SJSA1 (cell line): ENCODE measurements at regions not wholly inside any gene's neighbourhood (a gene's known extent, or its start where the extent isn't known, plus 50 kb on each side); places are given as distances from the start of the nearest gene placed in this dataset.
"Not testable (repeated sequence)": the region's sequence is repeated elsewhere in the genome, so short reads cannot be mapped to it uniquely, and the experiment has no call there.

Source experiments
- DNase-seq, 2 experiments: peaks; one replicate each; pipeline ENCODE4 v3.0.0-alpha.2; 2015 to 2020; ENCODE audit warnings: low spot score in 2 of 2, low read depth in 1 of 2
- H3K27ac ChIP-seq: fragments of 250-450 bp; sonication (Bioruptor Pico); 2 replicates; pipeline ENCODE4 v1.5.1; 2020; ENCODE audit warnings: mild to moderate bottlenecking, moderate library complexity
- H3K27me3 ChIP-seq: fragments of 250-450 bp; sonication (Bioruptor Pico); replicated peaks from 2 replicates; pipeline ENCODE4 v1.5.1; 2020; ENCODE audit warnings: mild to moderate bottlenecking, moderate library complexity
- H3K36me3 ChIP-seq: fragments of 250-450 bp; sonication (Bioruptor Pico); 2 replicates; pipeline ENCODE4 v1.5.1; 2020; ENCODE audit warnings: mild to moderate bottlenecking
- H3K4me1 ChIP-seq: fragments of 250-450 bp; sonication (Bioruptor Pico); replicated peaks from 2 replicates; pipeline ENCODE4 v1.6.1; 2021; ENCODE audit warnings: mild to moderate bottlenecking
- H3K4me3 ChIP-seq: fragments of 250-450 bp; sonication (Bioruptor Pico); 2 replicates; pipeline ENCODE4 v1.5.1; 2020; ENCODE audit warnings: mild to moderate bottlenecking
- H3K9me3 ChIP-seq: fragments of 250-450 bp; sonication (Bioruptor Pico); replicated peaks from 2 replicates; pipeline ENCODE4 v1.5.1; 2020; ENCODE audit warnings: mild to moderate bottlenecking

DNA sequence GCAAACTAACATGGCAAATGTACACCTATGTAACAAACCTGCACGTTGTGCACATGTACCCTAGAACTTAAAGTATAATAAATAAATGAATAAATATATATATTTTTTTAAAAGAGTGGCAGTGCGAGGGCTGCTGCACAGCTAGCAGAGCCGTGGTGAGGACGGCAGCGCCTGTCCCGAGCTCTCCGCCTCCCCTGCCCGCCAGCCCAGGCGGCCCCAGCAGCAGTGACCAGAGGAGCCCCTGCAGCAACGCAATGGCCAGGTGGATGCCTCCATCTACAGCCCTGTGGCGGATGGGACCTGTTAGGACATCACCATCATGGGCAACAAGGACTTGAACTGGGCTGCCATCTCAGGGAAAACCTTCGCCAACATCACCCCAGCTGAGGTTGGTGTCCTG is 351.9 kb downstream of the FAM72C start:
- Histone ChIP-seq H3K27me3 (no peaks in the 10 kb centered on the region), H3K4me3 (no peak overlapping the region), H3K27ac (no peak overlapping the region), H3K9me3 (no peaks in the 10 kb centered on the region), H3K36me3 (no peaks in the 10 kb centered on the region), H3K4me1 (no peaks in the 10 kb centered on the region)
- DNase-seq, result no peak

DNA sequence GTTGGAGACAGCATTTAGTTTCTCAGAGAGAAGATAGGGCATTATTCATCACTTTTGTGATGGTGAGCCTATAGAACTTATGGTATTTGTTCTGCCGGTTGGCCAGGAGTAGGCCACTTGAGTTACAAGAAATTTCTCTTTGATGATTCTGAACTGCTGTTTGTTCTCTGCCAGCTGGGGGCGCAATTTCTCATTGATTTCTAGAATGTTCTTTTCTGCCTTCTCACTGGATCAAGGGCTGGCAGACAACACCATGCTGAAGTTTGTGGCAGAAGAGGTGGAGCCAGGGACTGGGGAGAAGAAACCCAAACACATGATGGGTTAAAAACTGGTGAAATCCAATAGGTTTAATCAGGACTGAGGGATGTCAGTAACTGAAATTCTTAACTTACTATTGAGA is 360.6 kb downstream of the FAM72C start:
- H3K4me3 ChIP-seq, result no peak overlapping the region
- no peak for DNase-seq
- H3K36me3 ChIP-seq, result no peaks in the 10 kb centered on the region

DNA sequence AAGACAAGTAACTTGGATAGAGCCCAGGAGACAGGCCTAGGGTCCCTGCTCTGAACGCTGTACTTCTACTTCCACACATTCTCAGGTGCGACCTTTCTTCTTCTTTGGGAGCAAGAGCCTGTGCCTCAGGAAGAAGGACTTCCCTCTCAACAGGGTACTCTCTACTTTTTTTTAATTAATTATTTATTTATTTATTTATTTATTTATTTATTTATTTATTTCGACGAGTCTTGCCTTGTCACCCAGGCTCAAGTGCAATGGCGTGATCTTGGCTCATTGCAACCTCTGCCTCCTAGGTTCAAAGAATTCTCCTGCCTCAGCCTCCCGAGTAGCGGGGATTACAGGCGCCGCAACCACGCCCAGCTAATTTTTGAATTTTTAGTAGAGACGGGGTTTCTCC is 361.6 kb downstream of the FAM72C start:
- H3K4me3 ChIP-seq, result no peak overlapping the region
- no peaks in the 10 kb centered on the region for H3K4me1 ChIP-seq
- no peaks in the 10 kb centered on the region for H3K36me3 ChIP-seq
- no peak overlapping the region for H3K27ac ChIP-seq
- no peaks in the 10 kb centered on the region for H3K9me3 ChIP-seq
- no peak for DNase-seq
- no peaks in the 10 kb centered on the region for H3K27me3 ChIP-seq

More for the DNA sequence above, 360.6 kb downstream of the FAM72C start:
- H3K4me1 ChIP-seq, result no peaks in the 10 kb centered on the region
- H3K9me3 ChIP-seq, result no peaks in the 10 kb centered on the region
- no peaks in the 10 kb centered on the region for H3K27me3 ChIP-seq
- H3K27ac ChIP-seq, result no peak overlapping the region

DNA sequence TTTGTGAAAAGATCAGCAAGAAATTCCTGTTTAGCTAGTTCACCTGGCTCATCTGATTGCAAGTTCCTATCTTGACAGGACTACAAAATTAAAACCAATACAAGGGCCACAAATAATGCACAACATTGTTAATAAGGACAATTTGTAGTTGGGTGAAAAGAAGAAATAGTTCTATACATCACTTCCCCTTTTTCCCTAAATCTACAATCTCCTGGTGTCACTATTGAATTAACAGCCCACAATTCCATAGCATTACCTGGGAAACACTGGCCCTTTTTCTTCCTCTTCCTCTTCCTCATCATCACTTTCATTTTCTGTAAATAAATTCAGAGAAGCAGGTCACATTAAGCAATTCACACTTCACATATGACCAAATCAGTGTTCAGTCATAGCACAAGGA is 366.9 kb downstream of the FAM72C start:
- H3K9me3 ChIP-seq, result no peaks in the 10 kb centered on the region
- DNase-seq, result no peak
- H3K4me1 ChIP-seq, result no peaks in the 10 kb centered on the region
- no peak overlapping the region for H3K4me3 ChIP-seq
- no peaks in the 10 kb centered on the region for H3K27me3 ChIP-seq
- no peak overlapping the region for H3K27ac ChIP-seq
- no peaks in the 10 kb centered on the region for H3K36me3 ChIP-seq

DNA sequence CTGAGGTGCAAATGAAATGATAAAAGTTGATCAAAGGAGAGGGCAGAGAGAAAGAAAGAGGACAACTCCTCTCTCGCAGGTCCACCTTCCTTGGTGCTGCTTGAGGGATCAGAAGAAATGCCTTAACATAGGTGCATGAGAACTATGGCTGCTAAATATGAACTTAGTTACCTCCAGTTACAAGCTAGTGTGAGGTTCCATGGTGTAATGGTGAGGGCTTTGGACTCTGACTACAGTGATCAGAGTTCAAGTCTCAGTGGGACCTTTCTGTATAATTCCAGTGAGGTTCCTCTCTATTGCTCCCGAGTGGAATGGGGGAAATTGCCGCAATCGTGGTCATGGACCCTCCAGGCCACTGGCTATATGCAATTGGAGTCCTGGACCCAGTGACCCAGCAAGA is 387.3 kb downstream of the FAM72C start:
- DNase-seq, result no peak
- H3K36me3 ChIP-seq, result no peaks in the 10 kb centered on the region
- H3K27ac ChIP-seq, result no peak overlapping the region
- H3K4me3 ChIP-seq, result no peak overlapping the region
- H3K27me3 ChIP-seq, result no peaks in the 10 kb centered on the region
- H3K9me3 ChIP-seq, result no peaks in the 10 kb centered on the region
- H3K4me1 ChIP-seq, result no peaks in the 10 kb centered on the region

DNA sequence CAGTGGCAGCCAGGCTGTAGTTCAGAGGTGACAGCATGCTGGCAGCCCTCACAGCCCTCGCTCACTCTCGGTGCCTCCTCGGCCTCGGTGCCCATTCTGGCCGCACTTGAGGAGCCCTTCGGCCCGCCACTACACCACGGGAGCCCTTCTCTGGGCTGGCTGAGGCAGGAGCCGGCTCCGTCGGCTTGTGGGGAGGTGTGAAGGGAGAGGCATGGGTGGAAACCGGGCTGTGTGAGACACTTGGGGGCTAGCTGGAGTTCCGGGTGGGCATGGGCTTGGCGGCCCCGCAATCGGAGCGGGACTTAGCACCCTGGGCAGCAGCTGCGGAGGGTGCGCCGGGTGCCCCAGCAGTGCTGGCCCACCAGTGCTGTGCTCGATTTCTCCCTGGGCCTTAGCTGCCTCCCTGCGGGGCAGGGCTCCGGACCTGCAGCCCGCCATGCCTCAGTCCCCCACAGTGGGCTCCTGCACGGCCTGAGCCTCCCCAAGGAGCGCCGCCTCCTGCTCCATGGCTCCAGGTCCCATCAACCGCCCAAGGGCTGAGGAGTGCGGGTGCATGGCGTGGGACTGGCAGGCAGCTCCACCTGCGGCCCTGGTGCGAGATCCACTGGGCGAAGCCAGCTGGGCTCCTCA is 396.8 kb downstream of the FAM72C start:
- H3K9me3 ChIP-seq, result no peaks in the 10 kb centered on the region
- no peaks in the 10 kb centered on the region for H3K27me3 ChIP-seq
- no peak overlapping the region for H3K4me3 ChIP-seq
- no peak overlapping the region for H3K27ac ChIP-seq
- no peaks in the 10 kb centered on the region for H3K36me3 ChIP-seq
- no peaks in the 10 kb centered on the region for H3K4me1 ChIP-seq
- DNase-seq, result no peak

DNA sequence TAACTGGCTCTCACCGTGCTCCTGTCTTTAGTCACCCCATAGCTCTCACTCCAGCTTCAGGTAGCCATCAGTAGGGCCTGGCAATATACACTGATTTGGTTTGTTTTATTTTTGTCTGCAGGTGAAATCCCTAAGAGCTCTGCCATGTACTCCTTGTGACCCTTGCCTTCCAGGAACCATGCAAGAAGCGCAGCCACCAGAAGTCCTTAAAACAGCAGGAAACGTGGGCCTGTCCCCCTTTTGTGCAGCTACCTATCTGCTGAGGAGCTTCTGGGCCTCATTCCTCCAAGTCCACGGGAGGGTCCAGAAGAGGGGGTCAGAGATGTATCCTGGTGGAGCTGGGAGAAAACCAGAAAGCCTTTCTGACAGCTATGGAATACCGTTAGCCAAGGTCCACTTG is 399.1 kb downstream of the FAM72C start:
- H3K27ac ChIP-seq, H3K9me3 ChIP-seq, H3K4me1 ChIP-seq, DNase-seq, H3K36me3 ChIP-seq, H3K27me3 ChIP-seq, H3K4me3 ChIP-seq: not testable (repeated sequence)

DNA sequence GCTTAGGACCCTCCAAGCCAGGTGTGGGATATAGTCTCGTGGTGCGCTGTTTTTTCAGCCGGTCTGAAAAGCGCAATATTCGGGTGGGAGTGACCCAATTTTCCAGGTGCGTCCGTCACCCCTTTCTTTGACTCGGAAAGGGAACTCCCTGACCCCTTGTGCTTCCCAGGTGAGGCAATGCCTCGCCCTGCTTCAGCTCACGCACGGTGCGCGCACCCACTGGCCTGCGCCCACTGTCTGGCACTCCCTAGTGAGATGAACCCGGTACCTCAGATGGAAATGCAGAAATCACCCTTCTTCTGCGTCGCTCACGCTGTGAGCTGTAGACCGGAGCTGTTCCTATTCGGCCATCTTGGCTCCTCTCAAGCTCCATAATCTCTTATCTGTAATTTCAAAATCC is 408.0 kb downstream of the FAM72C start:
- not testable (repeated sequence) for H3K27me3 ChIP-seq, H3K4me3 ChIP-seq

DNA sequence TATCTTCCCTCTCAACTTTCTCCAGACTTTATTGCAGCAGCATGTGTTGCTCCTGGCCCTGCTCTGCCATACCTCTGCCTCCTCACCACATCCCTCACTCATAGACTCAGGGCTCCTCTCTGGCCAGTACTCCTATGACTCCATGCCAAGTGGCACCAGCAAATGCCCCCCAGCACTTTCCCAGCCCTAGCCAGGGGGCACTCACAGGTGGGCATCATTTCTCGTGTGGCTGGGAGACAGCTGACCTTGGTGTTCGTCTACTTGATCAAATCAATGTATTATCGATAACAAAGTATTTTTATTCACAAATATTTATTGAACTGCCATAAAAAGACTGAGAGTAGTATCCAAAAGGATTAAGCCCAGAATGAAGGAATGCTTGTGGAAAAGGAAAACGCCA is 418.2 kb downstream of the FAM72C start:
- Histone ChIP-seq H3K4me1 (no peaks in the 10 kb centered on the region), H3K9me3 (no peaks in the 10 kb centered on the region), H3K4me3 (no peak overlapping the region), H3K36me3 (no peaks in the 10 kb centered on the region), H3K27me3 (no peaks in the 10 kb centered on the region), H3K27ac (no peak overlapping the region)
- DNase-seq, result no peak

More for the DNA sequence above, 408.0 kb downstream of the FAM72C start:
- H3K27ac ChIP-seq, H3K9me3 ChIP-seq, DNase-seq, H3K4me1 ChIP-seq, H3K36me3 ChIP-seq: not testable (repeated sequence)

DNA sequence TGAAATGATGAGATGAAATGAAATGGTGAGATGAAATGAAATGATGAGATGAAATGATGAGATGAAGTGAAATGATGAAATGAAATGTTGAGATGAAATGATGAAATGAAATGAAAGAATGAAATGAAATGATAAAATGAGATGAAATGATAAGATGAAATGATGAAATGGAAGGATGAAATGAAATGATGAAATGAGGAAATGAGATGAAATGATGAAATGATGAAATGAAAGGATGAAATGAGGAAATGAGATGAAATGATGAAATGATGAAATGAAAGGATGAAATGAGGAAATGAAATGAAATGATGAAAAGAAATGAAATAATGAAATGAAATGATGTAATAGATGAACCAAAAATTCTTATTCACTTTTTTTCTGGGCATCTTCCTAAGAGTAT is 467.1 kb downstream of the FAM72C start:
- not testable (repeated sequence) for H3K4me1 ChIP-seq, H3K27me3 ChIP-seq, H3K9me3 ChIP-seq, DNase-seq, H3K36me3 ChIP-seq, H3K27ac ChIP-seq, H3K4me3 ChIP-seq

DNA sequence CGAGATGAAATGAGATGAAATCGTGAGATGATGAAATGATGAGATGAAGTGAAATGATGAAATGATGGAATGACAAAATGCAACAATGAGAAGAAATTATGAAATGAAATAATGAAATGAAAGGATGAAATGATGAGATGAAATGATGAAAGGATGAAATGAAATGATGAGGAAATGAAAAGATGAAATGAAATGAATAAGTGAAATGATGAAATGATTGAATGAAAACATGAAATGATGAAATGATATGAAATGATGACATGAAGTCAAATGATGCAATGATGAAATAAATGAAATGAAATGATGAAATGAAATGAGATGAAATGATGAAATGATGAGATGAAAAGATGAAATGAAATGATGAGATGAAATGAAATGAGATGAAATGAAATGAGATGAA is 467.7 kb downstream of the FAM72C start:
- not testable (repeated sequence) for DNase-seq

DNA sequence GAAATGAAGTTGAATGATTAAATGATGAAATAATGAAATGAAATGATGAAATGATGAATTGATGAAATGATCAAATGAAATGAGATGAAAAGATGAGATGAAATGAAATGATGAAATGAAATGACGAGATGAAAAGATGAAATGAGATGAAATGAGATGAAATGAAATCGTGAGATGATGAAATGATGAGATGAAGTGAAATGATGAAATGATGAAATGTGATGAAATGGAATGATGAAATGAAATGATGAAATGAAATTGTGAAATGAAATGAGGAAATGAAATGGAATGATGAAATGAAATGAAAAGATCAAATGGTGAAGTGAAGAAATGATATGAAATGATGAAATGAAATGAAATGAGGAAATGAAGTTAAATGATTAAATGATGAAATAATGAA is 468.7 kb downstream of the FAM72C start:
- not testable (repeated sequence) for H3K4me1 ChIP-seq, H3K9me3 ChIP-seq, H3K27ac ChIP-seq, H3K4me3 ChIP-seq, DNase-seq, H3K27me3 ChIP-seq, H3K36me3 ChIP-seq

More for the DNA sequence above, 467.7 kb downstream of the FAM72C start:
- H3K36me3 ChIP-seq, H3K4me3 ChIP-seq, H3K9me3 ChIP-seq, H3K4me1 ChIP-seq, H3K27ac ChIP-seq, H3K27me3 ChIP-seq: not testable (repeated sequence)

DNA sequence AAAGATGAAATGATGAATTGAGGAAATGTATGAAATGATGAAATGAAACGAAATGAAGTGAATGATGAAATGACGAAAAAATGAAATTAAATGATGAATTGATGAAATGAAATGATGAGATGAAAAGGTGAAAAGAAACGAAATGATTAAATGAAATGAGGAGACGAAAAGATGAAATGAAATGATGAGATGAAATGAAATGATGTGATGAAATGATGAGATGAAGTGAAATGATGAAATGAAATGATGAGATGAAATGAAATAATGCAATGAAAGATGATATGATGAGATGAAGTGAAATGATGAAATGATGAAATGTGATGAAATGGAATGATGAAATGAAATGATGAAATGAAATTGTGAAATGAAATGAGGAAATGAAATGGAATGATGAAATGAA is 469.7 kb downstream of the FAM72C start:
- not testable (repeated sequence) for H3K4me3 ChIP-seq, H3K36me3 ChIP-seq, H3K9me3 ChIP-seq, H3K27ac ChIP-seq, H3K4me1 ChIP-seq, H3K27me3 ChIP-seq, DNase-seq

DNA sequence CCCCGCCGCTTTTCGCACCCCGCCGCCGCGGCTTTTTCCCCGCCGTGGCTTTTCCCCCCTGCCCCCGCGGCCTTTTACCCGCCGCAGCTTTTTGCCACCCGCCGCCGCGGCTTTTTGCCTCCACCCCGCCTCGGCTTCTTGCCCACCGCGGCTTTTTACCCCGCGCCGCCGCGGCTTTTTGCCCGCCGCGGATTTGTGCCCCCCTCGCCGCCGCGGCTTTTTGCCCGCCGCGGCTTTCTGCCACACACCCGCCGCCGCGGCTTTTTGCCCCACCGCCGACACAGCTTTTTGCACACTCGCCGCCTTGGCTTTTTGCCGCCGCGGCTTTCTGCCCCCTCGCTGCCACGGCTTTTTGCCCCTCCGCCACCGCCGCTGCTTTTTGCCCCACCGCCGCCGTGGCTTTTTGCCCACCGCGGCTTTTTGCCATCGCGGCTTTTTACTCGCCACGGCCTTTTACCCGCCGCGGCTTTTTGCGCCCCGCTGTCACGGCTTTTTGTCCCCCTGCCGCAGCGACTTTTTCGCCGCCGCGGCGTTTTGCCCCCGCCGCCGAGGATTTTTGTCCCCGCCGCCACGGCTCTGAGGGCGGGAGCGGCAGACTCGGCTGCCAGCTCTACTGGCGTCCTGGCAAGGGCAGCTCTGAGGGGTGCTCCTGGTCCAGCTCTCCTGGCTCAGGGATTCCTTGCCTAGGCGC is 473.6 kb downstream of the FAM72C start:
- H3K27ac ChIP-seq, H3K9me3 ChIP-seq, DNase-seq, H3K4me1 ChIP-seq, H3K36me3 ChIP-seq, H3K27me3 ChIP-seq, H3K4me3 ChIP-seq: not testable (repeated sequence)

DNA sequence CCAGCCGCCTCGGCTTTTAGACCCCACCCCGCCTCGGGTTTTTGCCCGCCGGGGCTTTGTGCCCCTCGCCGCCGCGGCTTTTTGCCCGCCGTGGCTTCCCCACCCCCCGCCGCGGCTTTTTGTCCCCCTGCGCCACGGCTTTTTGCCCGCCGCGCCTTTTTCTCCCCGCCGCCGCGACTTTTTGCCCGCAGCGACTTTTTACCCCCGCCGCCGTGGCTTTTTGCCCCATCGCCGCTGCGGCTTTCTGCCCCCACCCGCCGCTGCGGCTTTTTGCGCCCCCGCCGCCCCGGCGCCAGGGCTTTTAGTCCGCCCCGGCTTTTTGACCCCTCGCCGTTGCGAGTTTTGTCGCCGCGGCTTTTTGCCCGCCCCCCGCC is 474.4 kb downstream of the FAM72C start:
- Histone ChIP-seq H3K9me3 (no peaks in the 10 kb centered on the region), H3K27me3 (no peaks in the 10 kb centered on the region; the same call in 1 of the 2 replicates), H3K4me3 (no peak overlapping the region), H3K36me3 (no peaks in the 10 kb centered on the region), H3K27ac (no peak overlapping the region), H3K4me1 (no peaks in the 10 kb centered on the region)
- no peak for DNase-seq
